ENCODE measurements at regions not wholly inside any gene's neighbourhood (a gene's known extent, or its start where the extent isn't known, plus 50 kb on each side); places are given as distances from the start of the nearest gene placed in this dataset.

GRCh38 chr3:137460944-137461343 lies 303.2 kb upstream of the SOX14 start:
- no peaks in the 10 kb centered on the region for H3K4me1 ChIP-seq
- no peak overlapping the region for H3K27ac ChIP-seq
- no peak overlapping the region for H3K4me3 ChIP-seq
- no peak for TF ChIP-seq POLR2AphosphoS5 (IDR thresholded peaks at IDR 0.05; ENCODE audit: insufficient read depth in 1 of 2, low read depth in 1 of 2)
- TF ChIP-seq CTCF (IDR thresholded peaks at IDR 0.05) = no peak
- TF ChIP-seq POLR2A (IDR thresholded peaks at IDR 0.05) = no peak
- intact Hi-C loops (cut with DNase I) = no loop called here
- H3K36me3 ChIP-seq = no peaks in the 10 kb centered on the region
- DNase-seq (ENCODE audit: extremely low spot score in 2 of 2) = no peak
- H3K27me3 ChIP-seq = no peaks in the 10 kb centered on the region
- H3K9me3 ChIP-seq = no peaks in the 10 kb centered on the region

- Histone ChIP-seq H3K9me3 (no peaks in the 10 kb centered on the region), H3K4me1 (no peaks in the 10 kb centered on the region), H3K27me3 (no peaks in the 10 kb centered on the region), H3K36me3 (no peaks in the 10 kb centered on the region), H3K4me3 (no peak overlapping the region), H3K27ac (no peak overlapping the region)
- intact Hi-C loops (cut with DNase I) = no loop called here
- DNase-seq (ENCODE audit: extremely low spot score in 2 of 2) = no peak
- no peak for TF ChIP-seq CTCF (IDR thresholded peaks at IDR 0.05)
- no peak for TF ChIP-seq POLR2AphosphoS5 (IDR thresholded peaks at IDR 0.05; ENCODE audit: insufficient read depth in 1 of 2, low read depth in 1 of 2)
- no peak for TF ChIP-seq POLR2A (IDR thresholded peaks at IDR 0.05)
These were observed 301.0 kb upstream of the SOX14 start for GRCh38 chr3:137463131-137463530.

GRCh38 chr3:137464341-137464740 lies 299.8 kb upstream of the SOX14 start:
- intact Hi-C loops (cut with DNase I) = no loop called here
- H3K36me3 ChIP-seq = no peaks in the 10 kb centered on the region
- no peaks in the 10 kb centered on the region for H3K27me3 ChIP-seq
- H3K27ac ChIP-seq = no peak overlapping the region
- TF ChIP-seq POLR2AphosphoS5 (IDR thresholded peaks at IDR 0.05; ENCODE audit: insufficient read depth in 1 of 2, low read depth in 1 of 2) (no peak), POLR2A (IDR thresholded peaks at IDR 0.05) (no peak), CTCF (IDR thresholded peaks at IDR 0.05) (no peak)
- no peaks in the 10 kb centered on the region for H3K4me1 ChIP-seq
- DNase-seq (ENCODE audit: extremely low spot score in 2 of 2) = no peak
- H3K9me3 ChIP-seq = no peaks in the 10 kb centered on the region
- H3K4me3 ChIP-seq = no peak overlapping the region

- TF ChIP-seq POLR2A (IDR thresholded peaks at IDR 0.05) (no peak), POLR2AphosphoS5 (IDR thresholded peaks at IDR 0.05; ENCODE audit: insufficient read depth in 1 of 2, low read depth in 1 of 2) (no peak), CTCF (IDR thresholded peaks at IDR 0.05) (no peak)
- no peaks in the 10 kb centered on the region for H3K27me3 ChIP-seq
- intact Hi-C loops (cut with DNase I) = no loop called here
- no peaks in the 10 kb centered on the region for H3K36me3 ChIP-seq
- no peaks in the 10 kb centered on the region for H3K4me1 ChIP-seq
- H3K27ac ChIP-seq = no peak overlapping the region
- H3K9me3 ChIP-seq = no peaks in the 10 kb centered on the region
- no peak overlapping the region for H3K4me3 ChIP-seq
- no peak for DNase-seq (ENCODE audit: extremely low spot score in 2 of 2)
These were observed 295.7 kb upstream of the SOX14 start for GRCh38 chr3:137468446-137468845.

- no peak for DNase-seq (ENCODE audit: extremely low spot score in 2 of 2)
- TF ChIP-seq POLR2A (IDR thresholded peaks at IDR 0.05) (no peak), POLR2AphosphoS5 (IDR thresholded peaks at IDR 0.05; ENCODE audit: insufficient read depth in 1 of 2, low read depth in 1 of 2) (no peak), CTCF (IDR thresholded peaks at IDR 0.05) (no peak)
- intact Hi-C loops (cut with DNase I) = no loop called here
These were observed 294.9 kb upstream of the SOX14 start for GRCh38 chr3:137469263-137469662.

More at GRCh38 chr3:137469263-137469662, 294.9 kb upstream of the SOX14 start:
- Histone ChIP-seq H3K4me3 (no peak overlapping the region), H3K27me3 (no peaks in the 10 kb centered on the region), H3K9me3 (no peaks in the 10 kb centered on the region), H3K27ac (no peak overlapping the region), H3K4me1 (no peaks in the 10 kb centered on the region), H3K36me3 (no peaks in the 10 kb centered on the region)
